Ecto neural progenitor cell (in vitro differentiated cells): ENCODE measurements at regions not wholly inside any gene's neighbourhood (a gene's known extent, or its start where the extent isn't known, plus 50 kb on each side); places are given as distances from the start of the nearest gene placed in this dataset.

ENCODE experiments used
- DNase-seq: peaks from one replicate; pipeline ENCODE4 v3.0.0-alpha.2; 2018; ENCODE audit warnings: low spot score

GRCh38 chr2:145323512-145323911, 803.6 kb upstream of the ZEB2 start:
- no peak for DNase-seq

- DNase-seq = no peak
These were observed 801.4 kb upstream of the ZEB2 start for GRCh38 chr2:145321344-145321743.

GRCh38 chr2:145316496-145316895, 796.6 kb upstream of the ZEB2 start:
- DNase-seq = no peak

- DNase-seq = no peak
These were observed 795.1 kb upstream of the ZEB2 start for GRCh38 chr2:145315053-145315452.

GRCh38 chr2:145314119-145314633, 794.3 kb upstream of the ZEB2 start:
- DNase-seq = no peak

GRCh38 chr2:145305889-145306288, 786.0 kb upstream of the ZEB2 start:
- DNase-seq = no peak

GRCh38 chr2:145304501-145304900, 784.6 kb upstream of the ZEB2 start:
- DNase-seq = no peak

- DNase-seq = no peak
These were observed 783.6 kb upstream of the ZEB2 start for GRCh38 chr2:145303536-145303935.

GRCh38 chr2:145302886-145303285, 783.0 kb upstream of the ZEB2 start:
- no peak for DNase-seq

GRCh38 chr2:145302451-145302850, 782.5 kb upstream of the ZEB2 start:
- DNase-seq = no peak

- no peak for DNase-seq
These were observed 779.4 kb upstream of the ZEB2 start for GRCh38 chr2:145299368-145299767.

GRCh38 chr2:145292166-145292565, 772.2 kb upstream of the ZEB2 start:
- no peak for DNase-seq

- DNase-seq = no peak
These were observed 771.1 kb upstream of the ZEB2 start for GRCh38 chr2:145290986-145291385.

- DNase-seq = no peak
These were observed 770.0 kb upstream of the ZEB2 start for GRCh38 chr2:145289946-145290345.

GRCh38 chr2:145288650-145289496, 769.0 kb upstream of the ZEB2 start:
- DNase-seq = no peak

GRCh38 chr2:145287736-145288135, 767.8 kb upstream of the ZEB2 start:
- DNase-seq = no peak

- DNase-seq = no peak
These were observed 766.9 kb upstream of the ZEB2 start for GRCh38 chr2:145286716-145287275.

- DNase-seq = no peak
These were observed 764.6 kb upstream of the ZEB2 start for GRCh38 chr2:145284551-145284950.

GRCh38 chr2:145283131-145283530, 763.2 kb upstream of the ZEB2 start:
- no peak for DNase-seq

- DNase-seq = no peak
These were observed 758.0 kb upstream of the ZEB2 start for GRCh38 chr2:145277922-145278321.

GRCh38 chr2:145273840-145274239, 753.9 kb upstream of the ZEB2 start:
- DNase-seq = no peak

- no peak for DNase-seq
These were observed 749.0 kb upstream of the ZEB2 start for GRCh38 chr2:145268931-145269330.

GRCh38 chr2:145267451-145267850, 747.5 kb upstream of the ZEB2 start:
- no peak for DNase-seq

- DNase-seq = no peak
These were observed 745.3 kb upstream of the ZEB2 start for GRCh38 chr2:145265244-145265643.
